T47D (cell line): ENCODE measurements at regions not wholly inside any gene's neighbourhood (a gene's known extent, or its start where the extent isn't known, plus 50 kb on each side); places are given as distances from the start of the nearest gene placed in this dataset.
A peak's percentile ranks its signal among the peaks of the same experiment; 100 is the strongest.
"Not testable (repeated sequence)": the region's sequence is repeated elsewhere in the genome, so short reads cannot be mapped to it uniquely, and the experiment has no call there.

Source experiments
- DNase-seq, 2 experiments: peaks; one replicate each; pipeline versions ENCODE4 v3.0.0 to v3.0.0-alpha.2; 2011 to 2012; ENCODE audit warnings: low read depth in 1 of 2, low spot score in 1 of 2
- JUND ChIP-seq: IDR thresholded peaks from 2 replicates; pipeline ENCODE4 v1.6.1; 2012; ENCODE audit warnings: low read depth
- in situ Hi-C: cut with HindIII; loops from 2 replicates; pipeline ENCODE4 v1.10.0; 2016; ENCODE audit warnings: low sequenced_read_pairs, low pct_unique_long_range_greater_than_20kb

GRCh38 chrX:95733426-95733825, 951.2 kb upstream of the DIAPH2 start:
- in situ Hi-C loops, result no loop called here
- DNase-seq, result no peak
- TF ChIP-seq JUND, result no peak

DNA sequence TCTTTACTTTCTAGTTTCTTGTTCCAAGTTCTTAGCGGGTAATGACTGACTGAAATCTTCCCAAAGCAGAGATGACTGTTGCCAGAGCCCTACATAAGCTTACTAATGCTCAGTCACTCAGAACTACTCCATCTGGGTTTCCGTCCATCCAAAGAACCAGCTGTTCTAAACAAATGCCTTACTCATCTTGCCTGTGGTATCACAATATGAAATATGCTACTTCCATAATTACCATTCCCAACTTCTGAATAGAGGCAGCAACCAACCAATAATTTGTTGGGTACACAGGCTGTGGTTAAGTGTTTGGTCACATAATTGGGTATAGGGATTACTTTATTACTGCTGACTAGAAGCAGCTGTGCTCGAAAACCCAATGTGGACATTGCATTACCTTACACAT, 930.2 kb upstream of the DIAPH2 start:
- DNase-seq, result no peak
- in situ Hi-C loops, result no loop called here
- TF ChIP-seq JUND, result no peak

DNA sequence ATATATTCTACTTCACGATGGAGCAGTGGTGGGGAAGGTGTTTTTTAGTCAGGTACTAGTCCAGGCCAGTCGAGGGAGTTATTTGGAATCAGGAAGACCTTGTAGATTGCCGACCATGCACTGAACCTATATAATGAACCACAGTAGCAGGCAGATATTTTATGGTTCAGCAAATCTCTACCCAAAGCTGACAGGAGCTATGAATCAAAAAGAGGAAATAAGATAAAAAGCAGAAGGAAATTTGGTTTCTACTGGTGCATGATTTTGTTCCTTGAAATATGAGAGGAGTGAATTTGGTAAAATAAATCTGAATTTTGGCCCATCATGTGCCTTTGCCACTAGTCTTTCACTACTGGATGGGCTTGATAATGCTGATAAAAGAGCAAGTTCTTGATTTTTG, 924.3 kb upstream of the DIAPH2 start:
- DNase-seq, result no peak
- in situ Hi-C loops, result no loop called here
- no peak for TF ChIP-seq JUND

- in situ Hi-C loops, result no loop called here
- DNase-seq, result peak in 1 of 2 experiments; percentile 0
- no peak for TF ChIP-seq JUND
Observed at GRCh38 chrX:95762716-95763115, 921.9 kb upstream of the DIAPH2 start.

GRCh38 chrX:95764972-95765451, 919.6 kb upstream of the DIAPH2 start:
- in situ Hi-C loops, result no loop called here
- peak; percentile 2 to 38 for DNase-seq
- TF ChIP-seq JUND, result no peak

DNA sequence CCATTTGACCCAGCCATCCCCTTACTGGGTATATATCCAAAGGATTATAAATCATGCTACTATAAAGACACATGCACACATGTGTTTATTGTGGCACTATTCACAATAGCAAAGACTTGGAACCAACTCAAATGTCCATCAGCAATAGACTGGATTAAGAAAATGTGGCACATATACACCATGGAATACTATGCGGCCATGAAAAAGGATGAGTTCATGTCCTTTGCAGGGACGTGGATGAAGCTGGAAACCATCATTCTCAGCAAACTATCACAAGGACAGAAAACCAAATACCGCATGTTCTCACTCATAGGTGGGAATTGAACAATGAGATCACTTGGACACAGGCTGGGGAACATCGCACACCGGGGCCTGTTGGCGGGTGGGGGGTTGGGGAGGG, 913.4 kb upstream of the DIAPH2 start:
- in situ Hi-C loops, DNase-seq: not testable (repeated sequence)

- in situ Hi-C loops, result no loop called here
- no peak for DNase-seq
- TF ChIP-seq JUND, result no peak
Observed at GRCh38 chrX:95791876-95792275, 892.8 kb upstream of the DIAPH2 start.

DNA sequence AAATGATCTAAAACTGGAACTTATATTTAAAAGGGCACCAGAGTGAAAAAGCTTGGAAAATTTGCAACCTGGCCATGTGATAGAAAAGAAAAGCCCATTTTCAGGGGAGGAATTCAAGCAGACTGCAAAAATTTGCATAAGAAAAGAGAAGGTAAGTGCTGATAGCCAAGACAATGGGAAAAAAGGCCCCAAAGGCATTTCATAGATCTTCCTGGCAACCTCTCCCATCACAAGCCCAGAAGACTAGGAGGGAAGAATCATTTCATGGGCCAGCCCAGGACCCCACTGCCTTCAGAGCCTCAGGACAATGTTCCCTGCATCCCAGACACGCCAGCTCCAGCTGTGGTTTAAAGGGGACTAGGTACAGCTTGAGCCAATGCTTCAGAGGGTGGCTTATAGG, 887.3 kb upstream of the DIAPH2 start:
- no peak for TF ChIP-seq JUND
- in situ Hi-C loops, result no loop called here
- DNase-seq, result no peak

DNA sequence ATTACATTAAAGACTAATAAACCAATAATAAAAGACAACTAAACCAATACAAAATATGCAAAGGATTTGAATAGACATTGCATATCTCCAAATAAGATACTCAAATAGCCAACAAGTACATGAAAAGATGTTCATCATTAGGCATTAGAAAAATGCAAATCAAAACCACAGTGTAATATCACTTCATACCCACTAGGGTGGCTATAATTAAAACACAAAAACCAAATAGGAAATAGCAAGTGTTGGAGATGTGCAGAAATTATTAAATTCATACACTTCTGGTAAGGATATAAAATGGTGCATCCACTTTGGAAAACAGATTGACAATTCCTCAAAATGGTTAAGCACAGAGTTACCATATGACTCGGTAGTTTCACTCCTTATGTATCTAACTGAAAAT, 860.8 kb upstream of the DIAPH2 start:
- DNase-seq, result no peak

DNA sequence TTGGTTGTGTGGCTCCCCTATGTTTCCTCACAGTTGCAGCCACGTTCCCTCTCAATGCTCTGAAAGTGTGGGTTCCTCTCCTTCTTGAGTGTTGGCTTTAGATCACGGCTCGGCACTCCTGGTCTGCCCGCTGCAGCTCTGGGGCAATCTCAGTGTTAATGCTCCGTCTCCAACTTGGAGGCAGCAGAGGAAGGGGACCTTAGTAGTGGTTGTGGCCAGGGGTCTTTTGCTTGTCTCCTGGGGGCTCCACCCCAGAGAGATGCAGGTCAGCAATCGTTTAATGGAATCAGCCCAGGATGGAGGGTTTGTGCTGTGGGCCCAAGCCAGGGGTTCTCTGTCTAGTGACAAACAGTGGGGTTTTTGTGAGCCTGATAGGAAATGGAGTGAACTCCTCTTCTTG, 849.4 kb upstream of the DIAPH2 start:
- in situ Hi-C loops, result no loop called here
- TF ChIP-seq JUND, result no peak
- no peak for DNase-seq

More for the DNA sequence above, 860.8 kb upstream of the DIAPH2 start:
- in situ Hi-C loops, result no loop called here
- TF ChIP-seq JUND, result no peak

GRCh38 chrX:95836517-95836916, 848.1 kb upstream of the DIAPH2 start:
- TF ChIP-seq JUND, result no peak
- in situ Hi-C loops, result no loop called here
- no peak for DNase-seq

- no peak for DNase-seq
- no peak for TF ChIP-seq JUND
- in situ Hi-C loops, result no loop called here
Observed at GRCh38 chrX:95841863-95842262, 842.8 kb upstream of the DIAPH2 start.

DNA sequence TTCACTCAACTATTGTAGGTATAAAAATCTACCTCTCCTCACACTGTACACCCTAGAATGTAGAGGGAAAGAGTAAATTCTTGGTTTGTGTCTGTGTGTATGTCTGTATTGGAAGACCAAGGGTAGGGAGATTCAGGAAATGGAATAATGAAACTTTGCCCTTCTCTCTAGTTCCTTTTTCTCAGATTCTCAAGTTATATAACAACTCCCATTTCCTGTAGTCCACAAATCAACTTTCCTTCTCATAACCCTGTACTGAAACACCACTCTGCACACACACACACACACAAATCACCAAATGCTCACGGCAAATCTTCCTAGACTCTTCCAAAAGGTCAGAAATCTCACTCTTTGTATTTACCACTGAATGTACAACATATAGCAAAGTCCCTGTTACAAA, 824.5 kb upstream of the DIAPH2 start:
- no peak for DNase-seq
- in situ Hi-C loops, result no loop called here
- TF ChIP-seq JUND, result no peak

GRCh38 chrX:95875661-95876060, 809.0 kb upstream of the DIAPH2 start:
- TF ChIP-seq JUND, result no peak
- no peak for DNase-seq
- in situ Hi-C loops, result no loop called here

GRCh38 chrX:95878874-95879273, 805.8 kb upstream of the DIAPH2 start:
- DNase-seq, result no peak
- in situ Hi-C loops, result no loop called here
- no peak for TF ChIP-seq JUND
